ENCODE measurements at regions not wholly inside any gene's neighbourhood (a gene's known extent, or its start where the extent isn't known, plus 50 kb on each side); places are given as distances from the start of the nearest gene placed in this dataset.
"Not testable (repeated sequence)": the region's sequence is repeated elsewhere in the genome, so short reads cannot be mapped to it uniquely, and the experiment has no call there.

DNA sequence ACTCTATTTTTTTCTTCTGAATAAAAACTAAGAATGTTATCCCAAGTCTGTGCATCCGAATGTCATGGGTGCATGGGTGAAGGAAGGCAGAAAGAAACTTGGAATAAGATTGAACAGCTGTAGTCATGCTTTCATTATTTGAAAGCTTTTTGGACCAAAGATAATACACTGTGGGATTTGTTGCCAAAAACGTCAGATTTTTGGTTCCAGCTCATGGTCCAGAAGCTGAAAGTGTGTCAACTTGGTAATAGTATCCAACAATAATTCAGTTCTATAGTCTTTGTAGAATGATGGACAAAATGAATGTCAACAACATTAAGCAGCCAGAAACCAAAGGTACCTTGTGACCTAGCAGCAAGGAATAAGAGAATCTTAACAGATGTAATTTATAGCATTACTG, 327.9 kb upstream of the ADAMTS9 start:
- DNase-seq (ENCODE audit: low spot score) (no peak), ATAC-seq (no peak)

DNA sequence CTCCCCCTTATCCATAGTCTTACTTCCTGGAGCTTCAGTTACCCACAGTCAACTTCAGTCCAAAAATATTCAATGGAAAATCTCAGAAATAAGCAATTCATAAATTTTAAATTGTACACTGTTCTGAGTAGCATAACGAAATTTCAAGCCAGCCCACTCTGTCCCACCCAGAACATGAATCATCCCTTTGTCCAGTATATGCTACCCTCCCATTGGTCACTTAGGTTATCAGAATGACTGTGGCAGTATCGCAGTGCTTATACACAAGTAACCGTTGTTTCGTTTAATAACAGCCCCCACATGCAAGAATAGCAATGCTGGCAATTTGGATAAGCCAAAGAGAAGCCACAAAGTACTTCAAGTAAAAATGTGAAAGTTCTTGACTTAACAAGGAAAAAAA, 325.3 kb upstream of the ADAMTS9 start:
- ATAC-seq (no peak), DNase-seq (ENCODE audit: low spot score) (no peak)

- DNase-seq (ENCODE audit: low spot score), result no peak
- ATAC-seq, result no peak
These were observed 318.5 kb upstream of the ADAMTS9 start for GRCh38 chr3:65006300-65006739.

DNA sequence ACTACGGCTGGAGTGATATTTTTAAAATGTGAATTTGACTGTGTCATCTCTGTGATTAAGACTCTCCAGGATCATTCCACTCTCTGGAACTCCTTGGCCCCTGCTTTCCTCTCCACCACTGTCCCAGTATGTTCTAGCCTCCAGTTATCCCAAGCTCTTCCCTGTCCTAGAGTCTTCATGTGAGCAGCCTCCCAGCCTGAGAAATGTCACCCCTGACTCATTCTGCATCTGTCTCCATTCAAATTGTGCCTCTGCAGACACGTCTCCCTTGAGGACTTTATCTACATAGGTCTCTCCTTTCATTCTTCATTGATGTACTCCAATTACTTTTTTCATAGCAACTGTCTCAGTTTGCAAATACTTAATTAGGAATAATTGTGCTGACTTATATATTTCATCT, 317.7 kb upstream of the ADAMTS9 start:
- DNase-seq (ENCODE audit: low spot score), result no peak
- ATAC-seq, result no peak

- ATAC-seq (no peak), DNase-seq (ENCODE audit: low spot score) (no peak)
These were observed 317.0 kb upstream of the ADAMTS9 start for GRCh38 chr3:65004795-65005295.

DNA sequence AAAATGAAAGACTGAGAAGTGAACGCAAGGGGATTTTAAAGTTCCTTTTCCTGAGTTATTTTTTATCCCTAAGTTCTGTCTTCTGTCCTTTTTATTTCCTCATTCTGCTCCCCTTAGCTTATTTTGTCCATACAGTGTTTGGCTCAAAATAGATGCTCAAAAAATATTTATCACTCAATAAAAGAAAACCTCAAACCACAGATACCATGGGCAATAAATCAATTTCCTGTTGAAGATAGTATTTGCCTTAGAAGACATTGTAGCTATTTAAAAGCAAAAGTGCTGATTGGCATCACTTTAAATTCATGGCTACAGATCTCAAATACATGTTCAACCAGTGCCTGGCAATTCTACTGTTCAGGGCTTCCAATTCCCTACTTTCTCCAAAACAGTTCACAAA, 316.5 kb upstream of the ADAMTS9 start:
- no peak for DNase-seq (ENCODE audit: low spot score)
- ATAC-seq, result no peak

DNA sequence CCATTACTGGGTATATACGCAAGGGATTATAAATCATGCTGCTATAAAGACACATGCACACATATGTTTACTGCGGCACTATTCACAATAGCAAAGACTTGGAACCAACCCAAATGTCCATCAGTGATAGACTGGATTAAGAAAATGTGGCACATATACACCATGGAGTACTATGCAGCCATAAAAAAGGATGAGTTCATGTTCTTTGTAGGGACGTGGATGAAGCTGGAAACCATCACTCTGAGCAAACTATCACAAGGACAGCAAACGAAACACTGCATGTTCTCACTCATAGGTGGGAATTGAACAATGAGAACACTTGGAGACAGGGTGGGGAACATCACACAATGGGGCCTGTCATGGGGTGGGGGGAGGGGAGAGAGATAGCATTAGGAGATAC, 313.3 kb upstream of the ADAMTS9 start:
- not testable (repeated sequence) for DNase-seq (ENCODE audit: low spot score); ATAC-seq

- ATAC-seq, result no peak
- no peak for DNase-seq (ENCODE audit: low spot score)
These were observed 310.5 kb upstream of the ADAMTS9 start for GRCh38 chr3:64998317-64998716.

GRCh38 chr3:64995857-64996551, 308.2 kb upstream of the ADAMTS9 start:
- ATAC-seq, result no peak

GRCh38 chr3:64993781-64994180, 306.0 kb upstream of the ADAMTS9 start:
- no peak for DNase-seq (ENCODE audit: low spot score)
- ATAC-seq, result no peak

More at GRCh38 chr3:64995857-64996551, 308.2 kb upstream of the ADAMTS9 start:
- DNase-seq (ENCODE audit: low spot score), result no peak

DNA sequence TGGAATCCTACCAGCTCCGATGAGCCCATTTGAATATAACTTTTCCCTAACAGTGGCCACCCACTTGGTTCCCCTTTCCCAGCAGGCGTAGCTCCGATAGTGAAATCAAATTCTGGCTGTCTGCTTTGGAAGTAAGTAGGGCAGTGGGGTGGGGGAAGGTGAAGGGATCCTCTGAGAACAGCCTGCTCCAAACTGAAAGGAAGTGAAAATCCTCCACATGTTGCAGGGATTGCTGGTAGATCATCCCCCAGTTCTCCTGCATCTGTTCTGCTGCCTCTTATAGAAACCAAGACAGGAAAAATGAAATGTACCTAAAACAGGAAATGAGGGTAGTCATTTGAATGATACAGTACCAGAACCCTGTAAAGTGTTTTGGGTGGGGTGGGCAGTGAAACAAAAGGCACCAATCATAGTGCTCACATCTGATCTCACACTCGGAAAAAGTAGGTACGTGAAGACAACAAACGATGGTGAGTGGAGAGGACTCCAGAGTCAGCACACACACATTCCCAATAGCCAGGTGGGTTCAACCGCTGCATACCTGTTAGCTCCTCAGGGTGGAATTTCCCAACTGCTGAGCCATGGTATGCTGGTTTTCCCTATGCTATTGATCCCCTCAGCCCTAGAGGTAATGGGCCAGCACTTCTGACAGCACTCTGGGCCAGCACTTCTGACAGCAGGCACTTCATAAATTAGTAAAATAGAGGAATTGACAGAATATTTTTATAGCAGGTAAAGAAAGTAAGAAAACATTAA, 304.9 kb upstream of the ADAMTS9 start:
- ATAC-seq (no peak), DNase-seq (ENCODE audit: low spot score) (no peak)

- ATAC-seq (no peak), DNase-seq (ENCODE audit: low spot score) (no peak)
These were observed 300.4 kb upstream of the ADAMTS9 start for GRCh38 chr3:64988188-64988587.

GRCh38 chr3:64987726-64988125, 299.9 kb upstream of the ADAMTS9 start:
- DNase-seq (ENCODE audit: low spot score), result no peak
- ATAC-seq, result no peak

DNA sequence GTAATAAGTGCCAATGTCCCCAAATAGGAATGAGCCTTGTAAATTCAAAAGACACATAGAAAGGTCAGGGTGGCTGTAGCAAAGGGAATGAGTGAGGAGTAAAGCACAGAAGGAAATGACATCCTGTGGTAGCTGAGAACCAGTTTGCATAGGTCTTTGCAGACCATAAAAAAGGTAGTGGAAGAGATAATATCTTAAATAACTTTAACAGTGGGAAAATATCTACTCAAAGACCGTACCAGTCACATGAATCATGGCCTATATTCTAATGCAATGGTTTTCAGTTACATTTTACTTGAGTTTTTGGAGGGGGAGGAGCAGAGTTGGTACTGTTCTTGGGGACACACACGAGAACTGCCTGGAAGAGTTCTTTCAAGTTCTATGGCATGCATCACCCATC, 297.3 kb upstream of the ADAMTS9 start:
- ATAC-seq, result no peak
- no peak for DNase-seq (ENCODE audit: low spot score)

GRCh38 chr3:64983583-64984359, 296.0 kb upstream of the ADAMTS9 start:
- no peak for DNase-seq (ENCODE audit: low spot score)
- no peak for ATAC-seq

DNA sequence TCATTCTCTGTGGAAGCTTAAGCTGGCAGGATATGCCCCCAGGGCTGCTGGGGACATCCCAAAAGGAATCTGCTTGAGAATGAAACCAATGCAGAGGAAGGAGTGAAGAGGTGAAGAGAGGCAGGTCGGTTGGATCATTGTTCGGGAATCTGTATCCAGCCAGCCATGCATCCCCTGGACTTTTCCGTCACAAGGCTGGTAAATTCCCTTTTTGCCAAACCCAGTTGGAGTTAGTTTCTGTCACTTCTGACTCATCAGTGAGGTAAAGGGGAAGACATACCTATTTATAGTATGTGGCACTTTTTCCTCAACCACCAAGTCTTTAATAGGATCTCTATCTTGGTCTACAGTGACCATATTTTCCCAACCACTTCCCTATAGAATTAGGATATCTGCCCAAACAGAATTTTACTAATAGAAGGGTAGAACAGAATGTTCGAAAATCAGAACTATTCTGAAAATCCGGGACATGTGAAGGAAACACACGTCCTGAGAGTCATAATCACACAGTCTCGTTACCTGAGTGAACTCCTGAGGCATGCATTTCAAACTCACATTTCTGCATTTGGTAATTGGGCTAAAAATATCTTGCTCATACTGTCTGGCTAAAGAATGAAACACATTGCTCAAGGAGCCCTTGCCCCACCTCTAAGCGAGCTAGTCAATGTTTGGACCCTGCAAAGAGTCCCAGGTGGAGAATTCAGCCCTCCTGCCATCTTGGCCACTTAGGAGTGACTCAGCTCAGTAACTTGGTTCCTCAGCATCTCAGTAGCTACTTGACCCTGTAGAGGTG, 289.7 kb upstream of the ADAMTS9 start:
- DNase-seq (ENCODE audit: low spot score) (no peak), ATAC-seq (no peak)

DNA sequence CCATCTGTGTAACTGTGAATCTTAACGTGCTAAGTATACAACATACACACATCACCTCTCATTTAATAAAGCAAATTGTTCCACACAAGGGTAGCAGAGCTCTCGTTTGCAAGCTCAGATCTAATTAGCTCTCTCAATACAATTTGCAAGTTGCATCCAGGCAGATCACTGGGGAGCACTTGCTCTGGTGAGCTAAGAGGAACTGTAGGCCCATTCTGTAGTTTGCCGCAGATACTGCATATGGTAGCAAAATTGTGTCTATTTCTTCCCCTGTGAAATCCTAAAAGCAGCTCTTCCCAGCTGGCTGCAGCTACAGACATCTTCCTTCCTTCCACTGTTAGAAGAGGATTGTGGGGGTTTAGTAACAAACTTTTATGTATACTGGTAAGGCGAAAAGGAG, 288.7 kb upstream of the ADAMTS9 start:
- ATAC-seq (no peak), DNase-seq (ENCODE audit: low spot score) (no peak)

DNA sequence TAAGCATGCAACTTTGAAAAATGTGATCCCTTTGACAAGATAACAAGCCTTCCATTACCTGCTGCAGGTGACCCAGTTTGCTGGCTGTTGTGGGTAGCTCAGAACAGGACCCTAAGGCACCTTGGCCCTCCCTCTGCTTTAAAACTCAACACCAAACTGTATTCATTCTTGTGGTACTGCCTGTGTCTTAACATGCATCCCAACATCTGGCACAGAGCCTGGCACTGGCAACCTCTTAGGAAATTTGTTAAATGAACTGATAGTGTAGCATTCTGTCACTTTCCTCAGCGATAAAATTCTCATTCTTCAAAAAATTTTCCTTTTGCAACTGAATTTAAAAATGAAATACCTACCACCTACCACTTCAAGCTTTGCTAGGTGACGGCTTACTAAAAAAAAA, 287.3 kb upstream of the ADAMTS9 start:
- ATAC-seq (no peak), DNase-seq (ENCODE audit: low spot score) (no peak)

- no peak for ATAC-seq
- DNase-seq (ENCODE audit: low spot score), result no peak
These were observed 286.6 kb upstream of the ADAMTS9 start for GRCh38 chr3:64974401-64974800.

GRCh38 chr3:64972793-64973192, 285.0 kb upstream of the ADAMTS9 start:
- ATAC-seq (no peak), DNase-seq (ENCODE audit: low spot score) (no peak)

DNA sequence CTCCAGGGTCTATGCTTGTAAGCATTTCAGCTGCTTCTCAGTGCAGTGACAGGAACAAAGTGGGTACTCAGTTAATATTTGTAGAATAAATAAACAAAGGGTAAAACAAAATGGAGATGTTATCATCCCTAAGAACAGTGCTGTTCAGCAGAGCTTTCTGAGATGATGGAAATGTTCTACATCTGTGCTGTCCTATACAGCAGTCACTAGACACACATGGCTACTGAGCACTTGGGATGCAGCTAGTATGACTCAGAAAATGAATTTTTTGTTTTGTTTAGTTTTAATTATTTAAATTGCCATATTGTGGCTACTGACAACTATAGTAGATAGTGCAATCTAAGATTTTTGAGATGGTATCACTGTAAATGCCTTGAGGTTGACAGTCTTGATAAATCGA, 283.8 kb upstream of the ADAMTS9 start:
- no peak for ATAC-seq
- DNase-seq (ENCODE audit: low spot score), result no peak

Data from left lobe of liver (tissue), 2 donors.